Renal cortex interstitium (tissue), 11 donors: ENCODE measurements at regions not wholly inside any gene's neighbourhood (a gene's known extent, or its start where the extent isn't known, plus 50 kb on each side); places are given as distances from the start of the nearest gene placed in this dataset.

ENCODE experiments used
- DNase-seq, 11 donors: peaks; one replicate each; pipeline ENCODE4 v3.0.0-alpha.2; 2013; ENCODE audit warnings: low read depth in 9 of 11, low spot score in 4 of 11; ENCODE audit errors: extremely low read depth in 1 of 11

- no peak for DNase-seq
Observed at GRCh38 chr10:78542521-78542920, 508.9 kb downstream of the RPS24 start.

- DNase-seq: no peak
Observed at GRCh38 chr10:78543031-78543748, 509.5 kb downstream of the RPS24 start.

GRCh38 chr10:78543749-78544362, 510.2 kb downstream of the RPS24 start:
- DNase-seq: peak in 1 of 11 donors; percentile 65

- DNase-seq: no peak
Observed at GRCh38 chr10:78544423-78545090, 510.9 kb downstream of the RPS24 start.

GRCh38 chr10:78545756-78546155, 512.1 kb downstream of the RPS24 start:
- DNase-seq: no peak

DNA sequence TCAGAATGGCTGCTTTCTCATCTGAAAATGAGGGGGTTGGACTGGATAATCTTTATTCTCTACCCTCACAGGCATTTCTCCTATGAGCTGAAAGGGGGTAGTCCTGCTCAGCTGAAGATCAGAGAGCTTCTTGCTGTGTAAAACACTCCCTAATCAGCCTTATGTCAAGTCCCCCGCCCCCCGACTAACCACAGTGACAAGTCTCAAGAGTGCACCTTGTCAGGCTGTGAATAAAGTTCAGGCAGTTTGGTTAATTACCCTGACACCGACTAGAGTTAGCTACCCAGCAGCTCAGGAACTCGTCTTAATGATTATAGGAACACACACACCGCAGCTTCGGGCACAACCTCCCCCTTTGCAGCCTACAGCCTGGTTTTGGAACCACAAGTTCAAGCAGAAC, 513.7 kb downstream of the RPS24 start:
- no peak for DNase-seq

- no peak for DNase-seq
Observed at GRCh38 chr10:78547905-78548304, 514.2 kb downstream of the RPS24 start.

DNA sequence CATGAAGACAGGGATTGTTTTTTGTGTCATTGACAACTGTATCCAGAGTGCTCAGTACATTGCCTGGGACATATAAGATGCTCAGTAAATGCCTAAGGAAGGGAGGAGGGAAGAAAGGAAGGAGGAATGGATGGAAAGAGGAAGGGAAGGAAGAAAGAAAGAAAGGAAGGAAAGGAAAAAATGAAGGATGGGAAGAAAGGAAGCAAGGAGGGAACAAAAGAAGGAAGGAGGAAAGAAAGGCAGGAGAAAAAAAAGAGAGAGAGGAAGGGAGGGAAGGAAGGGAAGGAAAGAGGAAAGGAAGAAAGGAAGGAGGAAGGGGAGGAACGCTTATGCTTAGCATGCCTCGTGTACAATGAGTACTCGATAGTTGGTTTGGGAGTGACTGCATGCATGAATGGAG, 514.7 kb downstream of the RPS24 start:
- DNase-seq: no peak

- no peak for DNase-seq
Observed at GRCh38 chr10:78549140-78549935, 515.7 kb downstream of the RPS24 start.

GRCh38 chr10:78550090-78550489, 516.4 kb downstream of the RPS24 start:
- no peak for DNase-seq

DNA sequence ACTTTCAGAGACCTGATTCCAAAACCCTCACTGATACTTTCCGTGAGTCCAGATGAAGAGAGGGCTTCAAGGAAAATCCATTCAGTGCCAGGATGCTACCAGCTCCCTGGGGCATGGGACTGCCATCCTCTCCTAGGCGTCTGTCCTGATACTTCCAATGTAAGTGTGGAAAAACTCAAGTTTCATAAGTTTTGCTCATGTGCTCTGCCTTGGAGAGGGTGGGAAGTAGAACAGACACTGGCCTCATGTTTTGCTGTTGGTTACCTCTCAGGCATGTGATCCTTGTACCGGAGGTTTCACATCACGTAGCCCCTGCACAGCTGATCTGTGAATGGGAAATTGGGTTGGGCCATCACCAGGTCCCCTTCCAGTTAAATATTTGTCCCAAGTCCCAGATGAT, 517.1 kb downstream of the RPS24 start:
- no peak for DNase-seq

- DNase-seq: no peak
Observed at GRCh38 chr10:78551184-78552005, 517.4 kb upstream of the ZMIZ1 start.

DNA sequence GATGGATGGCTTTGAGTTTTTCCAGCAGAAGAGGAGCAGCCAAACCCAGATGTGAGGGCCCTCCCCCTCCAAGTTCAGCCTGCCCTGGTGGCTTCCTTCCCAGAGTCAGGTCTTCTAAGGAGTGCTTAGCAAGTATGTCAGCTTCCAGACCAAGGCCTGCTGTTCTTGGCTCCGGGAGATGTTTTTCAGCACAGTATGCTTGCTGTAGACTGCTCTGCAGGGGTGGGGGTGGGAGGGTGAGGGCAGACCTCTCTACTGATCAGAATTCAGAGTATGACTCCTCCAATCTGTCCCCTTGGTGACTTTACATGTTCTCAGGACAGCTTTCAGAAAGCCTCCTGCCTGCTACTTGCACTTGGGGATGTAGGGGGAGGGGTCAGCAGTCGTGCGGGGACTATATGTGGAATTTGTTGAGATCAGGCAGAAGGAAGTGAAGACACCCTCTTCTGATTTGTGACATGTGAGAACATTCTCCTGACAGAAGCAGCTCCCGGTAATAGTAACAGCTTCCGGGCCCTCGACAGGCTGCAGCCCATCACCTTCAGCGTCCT, 516.4 kb upstream of the ZMIZ1 start:
- peak in 6 of 11 donors; percentile 49 to 82 (median 75) for DNase-seq

- DNase-seq: no peak
Observed at GRCh38 chr10:78553792-78554191, 515.0 kb upstream of the ZMIZ1 start.

DNA sequence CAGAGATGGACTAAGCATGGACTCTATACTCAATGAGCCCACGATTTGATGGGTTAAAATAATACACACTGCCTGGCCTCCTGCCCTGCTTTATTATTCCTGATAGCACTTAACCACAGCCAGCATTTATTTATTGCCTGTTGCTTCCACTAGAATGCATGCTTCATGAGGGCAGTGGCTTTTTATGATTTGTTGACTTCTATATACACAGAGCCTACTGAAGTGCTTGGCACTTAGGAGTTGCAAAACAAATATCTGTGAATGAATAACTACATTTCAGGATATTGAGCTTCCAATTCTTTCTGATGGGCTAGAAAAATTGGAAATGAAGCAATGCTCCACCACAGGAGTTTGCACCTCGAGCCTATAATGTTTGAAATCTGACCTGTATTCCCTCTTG, 513.6 kb upstream of the ZMIZ1 start:
- no peak for DNase-seq

GRCh38 chr10:78556705-78557432, 511.9 kb upstream of the ZMIZ1 start:
- no peak for DNase-seq

GRCh38 chr10:78557433-78557925, 511.3 kb upstream of the ZMIZ1 start:
- no peak for DNase-seq
